Activated CD4-positive, alpha-beta T cell treated with anti-CD3 and anti-CD28 coated beads, Interleukin-2, amount 10 ng/mL, durations not matched to agents 7 days and 5 days (primary cell): ENCODE measurements at regions not wholly inside any gene's neighbourhood (a gene's known extent, or its start where the extent isn't known, plus 50 kb on each side); places are given as distances from the start of the nearest gene placed in this dataset.
"Not testable (repeated sequence)": the region's sequence is repeated elsewhere in the genome, so short reads cannot be mapped to it uniquely, and the experiment has no call there.

Source experiments
- CTCF ChIA-PET: fragments of 350-600 bp; sonication (Branson Sonifier 250); formaldehyde crosslinking; loops from one replicate; lab custom pipeline; 2021; ENCODE audit warnings: antibody characterized with exemption; lab: Charles Lee
- POLR2A ChIA-PET: fragments of 350-600 bp; sonication (Branson Sonifier 250); formaldehyde crosslinking; loops from one replicate; lab custom pipeline; 2021; ENCODE audit warnings: antibody characterized with exemption; lab: Charles Lee
- DNase-seq: peaks from one replicate; pipeline ENCODE4 v3.0.0-alpha.2; 2020
- H3K27ac Mint-ChIP-seq: one replicate; pipeline ENCODE4 v1.8.0; 2021; ENCODE audit warnings: mild to moderate bottlenecking, moderate library complexity, mixed read lengths
- H3K27me3 Mint-ChIP-seq: one replicate; pipeline ENCODE4 v1.8.0; 2021; ENCODE audit warnings: mixed read lengths
- H3K36me3 Mint-ChIP-seq: one replicate; pipeline ENCODE4 v1.8.0; 2021; ENCODE audit warnings: low read depth, mixed read lengths
- H3K4me1 Mint-ChIP-seq: one replicate; pipeline ENCODE4 v1.8.0; 2021; ENCODE audit warnings: mixed read lengths
- H3K4me3 Mint-ChIP-seq: one replicate; pipeline ENCODE4 v1.8.0; 2021; ENCODE audit warnings: mild to moderate bottlenecking, moderate library complexity, mixed read lengths
- H3K9me3 Mint-ChIP-seq: one replicate; pipeline ENCODE4 v1.8.0; 2021; ENCODE audit warnings: mixed read lengths

DNA sequence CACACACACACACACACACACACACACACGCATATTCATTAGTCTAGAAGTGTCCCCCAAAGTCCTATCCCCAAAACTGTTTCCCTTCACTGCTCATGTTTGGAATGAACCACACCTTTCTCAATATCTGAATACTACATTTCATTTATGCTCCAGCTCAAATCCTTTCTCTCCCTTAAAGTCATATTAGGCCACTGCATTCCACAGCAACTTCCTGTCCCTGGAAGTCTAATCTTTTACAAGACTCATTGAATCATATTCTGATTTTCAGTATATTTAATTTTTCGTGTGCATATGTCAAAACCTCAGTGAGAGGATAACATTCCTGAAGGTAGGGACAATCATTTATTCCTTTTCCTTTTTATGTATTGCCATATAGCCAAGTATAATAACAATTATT, 155.6 kb upstream of the LMNTD1 start:
- no peaks in the 10 kb centered on the region for H3K27me3 Mint-ChIP-seq
- no peak overlapping the region for H3K27ac Mint-ChIP-seq
- POLR2A ChIA-PET = no interaction called here
- H3K36me3 Mint-ChIP-seq = peaks cover 2% of the 10 kb centered on the region
- peaks cover 14% of the 10 kb centered on the region for H3K4me1 Mint-ChIP-seq
- no peak overlapping the region for H3K4me3 Mint-ChIP-seq
- CTCF ChIA-PET = no interaction called here
- DNase-seq = no peak
- peaks cover 16% of the 10 kb centered on the region for H3K9me3 Mint-ChIP-seq

DNA sequence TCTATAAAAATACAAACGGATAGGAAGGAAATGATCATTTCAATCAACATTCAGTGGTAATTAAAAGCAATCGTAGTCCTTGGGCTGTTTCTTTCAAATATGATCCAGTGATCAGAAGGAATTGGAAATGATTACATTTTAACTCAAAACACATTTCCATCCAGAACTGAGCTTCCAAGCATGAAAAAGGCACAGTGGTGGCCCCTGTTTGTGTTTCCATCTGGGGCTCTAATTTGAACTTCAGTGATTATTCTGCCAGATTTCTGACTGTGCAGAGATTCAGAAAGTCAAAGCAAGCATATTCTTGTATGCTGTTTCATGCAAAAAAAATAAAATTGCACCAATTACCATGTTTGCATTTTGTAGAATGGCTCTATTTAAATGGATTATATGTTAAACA, 157.0 kb upstream of the LMNTD1 start:
- Mint-ChIP-seq H3K9me3 (peaks cover 16% of the 10 kb centered on the region), H3K27me3 (no peaks in the 10 kb centered on the region), H3K36me3 (peaks cover 2% of the 10 kb centered on the region), H3K27ac (no peak overlapping the region), H3K4me1 (peaks cover 9% of the 10 kb centered on the region), H3K4me3 (no peak overlapping the region)
- ChIA-PET POLR2A (no interaction called here), CTCF (no interaction called here)
- DNase-seq = no peak

DNA sequence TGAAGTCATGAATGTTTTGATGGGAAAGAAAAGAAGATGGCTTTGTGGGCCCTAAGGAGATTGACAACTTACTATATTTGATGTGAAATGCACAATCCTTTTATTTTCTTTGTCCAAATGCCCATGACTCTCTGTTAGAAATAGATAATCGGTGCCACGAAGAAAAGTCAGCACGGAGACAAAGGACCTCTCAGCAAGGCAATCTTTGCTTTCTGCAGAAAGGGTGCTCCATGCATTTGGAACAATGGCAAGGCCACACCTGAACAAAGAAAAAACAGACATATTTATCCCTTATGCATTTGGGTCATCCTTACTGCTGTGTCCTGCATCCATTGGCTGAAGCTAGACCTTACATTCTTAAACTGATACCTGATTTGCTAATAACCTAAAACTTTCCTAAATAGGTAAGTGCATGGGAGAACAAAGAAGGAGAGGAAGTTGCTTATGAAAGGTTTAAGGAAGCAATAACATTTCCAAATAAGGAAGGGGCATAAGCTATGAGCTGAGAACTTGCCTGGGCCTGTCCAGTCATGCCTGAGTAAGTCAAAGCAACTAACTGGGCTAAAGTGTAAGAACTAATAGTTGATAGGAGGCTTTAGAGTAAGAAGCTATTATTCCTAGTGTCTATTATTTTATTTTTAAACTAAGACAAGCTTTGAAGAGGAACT, 158.0 kb upstream of the LMNTD1 start:
- H3K36me3 Mint-ChIP-seq, CTCF ChIA-PET, H3K4me1 Mint-ChIP-seq, H3K27me3 Mint-ChIP-seq, DNase-seq, H3K27ac Mint-ChIP-seq, POLR2A ChIA-PET, H3K4me3 Mint-ChIP-seq: not testable (repeated sequence)
- peaks cover 16% of the 10 kb centered on the region for H3K9me3 Mint-ChIP-seq

DNA sequence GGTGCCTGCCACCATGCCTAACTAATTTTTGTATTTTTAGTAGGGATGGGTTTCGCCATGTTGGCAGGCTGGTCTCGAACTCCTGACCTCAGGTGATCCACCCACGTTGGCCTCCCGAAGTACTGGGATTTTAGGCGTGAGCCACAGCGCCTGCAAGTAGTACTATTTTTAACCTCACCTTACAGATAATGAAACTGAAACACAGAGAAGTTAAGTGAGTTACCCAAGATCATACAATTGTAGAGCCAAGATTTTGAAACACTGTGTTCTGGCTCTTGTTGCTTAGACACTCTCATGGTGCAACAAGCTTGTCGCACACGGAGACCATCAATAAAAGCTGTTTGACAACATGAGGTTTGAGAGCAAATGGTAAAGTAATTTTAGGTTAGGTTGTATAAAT, 159.1 kb upstream of the LMNTD1 start:
- H3K4me3 Mint-ChIP-seq = no peak overlapping the region
- peaks cover 5% of the 10 kb centered on the region for H3K4me1 Mint-ChIP-seq
- no peaks in the 10 kb centered on the region for H3K27me3 Mint-ChIP-seq
- POLR2A ChIA-PET = no interaction called here
- peaks cover 2% of the 10 kb centered on the region for H3K36me3 Mint-ChIP-seq
- no peak for DNase-seq
- no peak overlapping the region for H3K27ac Mint-ChIP-seq
- CTCF ChIA-PET = no interaction called here
- peaks cover 9% of the 10 kb centered on the region for H3K9me3 Mint-ChIP-seq

DNA sequence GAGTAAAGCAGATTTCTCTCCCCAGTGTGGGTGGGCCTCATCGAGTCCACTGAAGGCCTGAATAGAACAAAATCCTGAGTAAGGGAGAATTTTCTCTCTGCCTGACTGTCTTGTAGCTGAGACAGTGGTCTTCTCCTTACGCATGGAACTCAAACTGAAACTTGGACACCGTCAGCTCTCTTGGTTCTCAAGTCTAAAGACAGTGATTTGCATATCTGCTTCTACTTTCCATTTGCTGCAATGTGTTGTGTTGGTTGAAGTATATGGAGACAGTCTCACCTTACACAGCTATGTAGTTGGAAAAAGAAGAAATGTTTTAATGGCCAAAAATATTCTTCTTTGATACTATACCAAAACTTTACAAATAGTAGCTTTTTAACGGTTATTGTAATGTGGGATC, 160.2 kb upstream of the LMNTD1 start:
- ChIA-PET CTCF (no interaction called here), POLR2A (no interaction called here)
- Mint-ChIP-seq H3K4me1 (peaks cover 5% of the 10 kb centered on the region), H3K27me3 (peaks cover 2% of the 10 kb centered on the region), H3K4me3 (no peak overlapping the region), H3K27ac (no peak overlapping the region), H3K9me3 (peaks cover 9% of the 10 kb centered on the region), H3K36me3 (peaks cover 2% of the 10 kb centered on the region)
- no peak for DNase-seq

DNA sequence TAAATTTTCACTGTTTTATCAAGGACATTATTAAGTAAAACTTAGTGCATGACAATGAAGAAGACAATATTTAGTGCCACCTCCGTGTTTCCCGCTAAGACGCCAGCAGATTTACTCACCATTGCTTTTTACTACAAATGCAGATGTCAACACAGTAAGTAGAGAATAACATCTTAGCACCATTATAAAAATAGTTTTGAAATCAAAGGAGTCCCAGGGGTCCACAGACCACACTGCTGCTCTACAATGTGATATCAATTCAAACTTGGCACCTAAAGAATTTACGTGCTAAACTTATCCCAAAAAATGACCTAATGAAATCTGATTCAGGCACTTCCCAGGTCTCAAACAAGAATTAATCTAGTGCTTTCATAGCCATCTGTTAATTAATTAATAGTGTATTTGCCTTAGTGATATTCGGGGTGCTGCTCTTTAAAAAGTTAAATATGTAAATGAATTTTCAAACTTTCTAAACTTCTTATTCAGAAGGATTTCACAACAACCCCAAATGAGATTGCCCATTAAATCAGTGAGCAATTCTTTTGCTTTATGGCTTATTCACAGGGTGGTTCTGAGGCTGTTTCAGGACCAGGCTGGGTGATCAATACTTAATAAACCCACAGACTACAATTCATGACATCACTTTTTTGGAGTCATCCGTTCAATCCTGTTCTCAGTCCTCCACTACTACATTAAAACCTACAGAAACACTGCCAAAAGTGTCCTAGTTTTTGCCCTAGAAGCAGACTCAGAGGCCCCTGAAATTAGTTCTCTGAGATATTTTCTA, 161.3 kb upstream of the LMNTD1 start:
- POLR2A ChIA-PET = no interaction called here
- Mint-ChIP-seq H3K27me3 (peaks cover 2% of the 10 kb centered on the region), H3K36me3 (peaks cover 2% of the 10 kb centered on the region), H3K27ac (no peak overlapping the region), H3K4me1 (peaks cover 5% of the 10 kb centered on the region), H3K4me3 (no peak overlapping the region), H3K9me3 (peaks cover 7% of the 10 kb centered on the region)
- DNase-seq = no peak
- CTCF ChIA-PET = no interaction called here

DNA sequence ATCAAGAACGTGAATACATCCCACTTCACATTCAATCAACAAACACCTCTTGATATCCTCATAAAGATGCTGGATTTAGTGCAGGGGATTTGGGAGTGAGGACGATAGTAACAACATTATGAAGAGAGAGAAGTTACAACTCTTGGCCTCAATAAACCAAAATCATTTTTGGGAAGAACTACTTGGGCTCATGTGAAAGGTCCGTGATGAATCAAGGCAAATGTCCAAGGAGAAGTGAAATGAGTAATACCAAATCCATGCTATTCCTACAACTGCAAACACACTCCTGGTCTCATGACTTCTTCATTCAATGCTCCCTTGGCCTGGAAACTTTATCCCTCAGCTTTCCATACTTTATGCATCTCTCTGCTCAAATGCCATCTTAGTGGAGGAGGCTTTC, 162.0 kb upstream of the LMNTD1 start:
- H3K36me3 Mint-ChIP-seq = peaks cover 2% of the 10 kb centered on the region
- H3K4me1 Mint-ChIP-seq = peaks cover 5% of the 10 kb centered on the region
- CTCF ChIA-PET = no interaction called here
- no peak overlapping the region for H3K4me3 Mint-ChIP-seq
- no peak for DNase-seq
- POLR2A ChIA-PET = no interaction called here
- H3K27ac Mint-ChIP-seq = no peak overlapping the region
- peaks cover 7% of the 10 kb centered on the region for H3K9me3 Mint-ChIP-seq
- peaks cover 2% of the 10 kb centered on the region for H3K27me3 Mint-ChIP-seq

DNA sequence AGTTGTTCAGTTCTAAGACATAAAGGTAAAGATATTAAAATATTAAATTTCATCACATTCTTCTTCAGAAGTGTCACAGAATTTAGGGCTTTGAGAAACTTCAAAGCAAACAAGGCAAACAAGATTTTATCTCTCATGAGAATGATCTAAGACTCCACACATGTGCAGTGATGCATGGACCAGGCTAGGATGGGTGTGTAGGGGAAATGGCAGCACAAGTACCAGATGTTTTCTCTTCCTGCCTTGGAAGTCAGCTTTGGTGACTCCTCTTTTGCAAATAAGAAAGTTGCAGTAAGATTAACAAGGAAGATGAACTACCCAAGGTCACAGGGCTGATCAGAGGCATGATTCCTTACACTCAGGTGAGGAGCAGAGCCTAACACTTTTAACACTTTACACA, 163.8 kb upstream of the LMNTD1 start:
- no peak overlapping the region for H3K4me3 Mint-ChIP-seq
- DNase-seq = no peak

DNA sequence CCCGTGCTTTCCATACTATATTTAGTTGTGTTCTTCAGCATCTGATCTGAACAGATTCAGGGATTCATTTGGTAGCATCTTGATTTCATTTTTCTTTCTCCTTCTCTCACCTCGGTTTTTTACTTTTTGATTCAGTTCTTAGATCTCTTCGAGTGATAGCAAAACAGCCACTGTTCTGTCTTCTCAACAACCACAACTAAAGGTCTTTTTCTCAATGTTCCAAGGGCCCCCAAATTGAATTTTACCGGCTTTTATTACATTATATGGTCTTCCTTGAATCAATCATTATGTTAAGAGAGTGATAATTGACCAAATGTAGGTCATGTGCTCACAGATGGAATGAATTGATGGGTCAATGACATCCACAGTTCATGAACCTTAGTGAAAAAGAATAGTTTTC, 164.5 kb upstream of the LMNTD1 start:
- DNase-seq = no peak
- no peaks in the 10 kb centered on the region for H3K36me3 Mint-ChIP-seq
- H3K27me3 Mint-ChIP-seq = peaks cover 2% of the 10 kb centered on the region
- H3K4me1 Mint-ChIP-seq = no peaks in the 10 kb centered on the region
- no peak overlapping the region for H3K27ac Mint-ChIP-seq
- no peaks in the 10 kb centered on the region for H3K9me3 Mint-ChIP-seq
- CTCF ChIA-PET = no interaction called here
- H3K4me3 Mint-ChIP-seq = no peak overlapping the region
- POLR2A ChIA-PET = no interaction called here

More for the DNA sequence above, 163.8 kb upstream of the LMNTD1 start:
- ChIA-PET CTCF (no interaction called here), POLR2A (no interaction called here)
- peaks cover 5% of the 10 kb centered on the region for H3K4me1 Mint-ChIP-seq
- H3K27ac Mint-ChIP-seq = no peak overlapping the region
- H3K9me3 Mint-ChIP-seq = no peaks in the 10 kb centered on the region
- H3K36me3 Mint-ChIP-seq = no peaks in the 10 kb centered on the region
- H3K27me3 Mint-ChIP-seq = peaks cover 2% of the 10 kb centered on the region

DNA sequence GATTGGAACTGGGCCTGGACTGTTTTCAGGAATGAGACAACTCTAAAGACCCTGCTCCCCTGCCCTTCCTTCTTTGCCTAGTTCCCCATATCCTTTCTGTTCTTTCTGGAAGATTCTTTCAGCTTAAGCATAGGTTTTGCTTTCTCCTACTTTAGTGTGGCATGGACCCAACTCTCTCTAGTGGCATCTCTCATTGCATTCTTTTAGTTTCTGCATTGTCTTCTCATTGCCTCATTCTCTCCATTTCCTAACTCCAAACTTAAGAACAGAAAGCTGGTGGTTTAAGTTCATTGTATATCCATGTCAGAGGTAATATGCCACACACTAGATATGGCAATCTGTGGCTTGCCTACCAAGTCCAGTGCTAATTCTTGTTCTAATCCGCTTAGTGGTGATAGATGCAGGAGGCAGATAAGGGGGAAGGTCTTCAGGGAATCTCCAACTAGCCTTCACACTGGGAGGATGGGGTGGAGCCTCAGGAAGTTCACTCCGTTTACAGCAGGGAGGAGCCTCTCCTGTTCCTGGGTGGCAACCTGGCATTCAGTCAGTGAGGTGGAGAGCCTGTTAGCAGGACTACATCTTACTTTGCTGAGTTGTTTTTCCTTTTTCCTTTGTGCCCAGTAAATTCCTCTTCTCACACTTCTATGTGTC, 165.1 kb upstream of the LMNTD1 start:
- ChIA-PET POLR2A (no interaction called here), CTCF (no interaction called here)
- H3K27ac Mint-ChIP-seq = no peak overlapping the region
- peaks cover 2% of the 10 kb centered on the region for H3K27me3 Mint-ChIP-seq
- no peaks in the 10 kb centered on the region for H3K36me3 Mint-ChIP-seq
- no peak overlapping the region for H3K4me3 Mint-ChIP-seq
- H3K4me1 Mint-ChIP-seq = no peaks in the 10 kb centered on the region
- DNase-seq = no peak
- H3K9me3 Mint-ChIP-seq = no peaks in the 10 kb centered on the region

DNA sequence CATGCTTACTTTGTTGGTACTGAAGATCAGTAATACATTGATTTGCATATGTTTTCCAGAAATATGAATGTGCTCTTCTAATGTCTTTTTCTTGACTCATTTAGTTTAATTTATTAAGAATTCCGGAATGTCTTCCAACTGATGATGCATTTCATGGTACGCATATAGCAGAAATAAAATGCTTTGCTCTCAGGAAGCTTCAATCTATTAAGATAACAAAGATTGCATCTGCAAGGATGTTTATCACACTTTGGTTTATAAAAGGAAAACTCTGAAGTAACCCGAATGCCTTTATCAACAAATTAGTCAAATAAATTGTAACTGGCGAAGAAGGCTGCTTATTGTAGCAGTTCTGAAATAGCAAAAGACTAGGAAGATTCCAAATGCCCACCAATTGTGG, 166.4 kb upstream of the LMNTD1 start:
- Mint-ChIP-seq H3K27ac (no peak overlapping the region), H3K9me3 (no peaks in the 10 kb centered on the region), H3K4me1 (no peaks in the 10 kb centered on the region), H3K27me3 (peaks cover 2% of the 10 kb centered on the region), H3K4me3 (no peak overlapping the region), H3K36me3 (no peaks in the 10 kb centered on the region)
- CTCF ChIA-PET = no interaction called here
- no peak for DNase-seq
- POLR2A ChIA-PET = no interaction called here

DNA sequence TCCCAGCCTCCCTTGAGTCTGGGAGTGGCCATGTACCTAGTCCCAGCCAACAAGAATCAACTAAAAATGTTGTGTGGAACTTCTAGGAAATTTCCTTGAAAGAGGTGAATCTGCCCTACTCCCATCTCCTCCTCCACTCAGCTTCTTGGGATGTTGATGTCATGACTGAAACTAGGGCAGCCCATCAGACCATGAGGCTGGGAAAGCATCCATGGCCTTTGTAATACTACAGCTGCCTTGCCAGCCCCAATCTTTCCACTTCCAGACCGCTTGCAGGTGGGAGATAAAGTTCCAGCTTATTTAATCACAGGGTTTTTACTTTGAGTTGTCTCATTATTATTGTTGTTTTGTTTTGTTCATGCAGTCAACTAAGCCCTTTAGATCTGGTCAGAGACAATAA, 170.3 kb upstream of the LMNTD1 start:
- Mint-ChIP-seq H3K4me3 (no peak overlapping the region), H3K27ac (no peak overlapping the region), H3K36me3 (no peaks in the 10 kb centered on the region), H3K4me1 (no peaks in the 10 kb centered on the region), H3K9me3 (no peaks in the 10 kb centered on the region), H3K27me3 (no peaks in the 10 kb centered on the region)
- POLR2A ChIA-PET = no interaction called here
- CTCF ChIA-PET = no interaction called here
- no peak for DNase-seq

DNA sequence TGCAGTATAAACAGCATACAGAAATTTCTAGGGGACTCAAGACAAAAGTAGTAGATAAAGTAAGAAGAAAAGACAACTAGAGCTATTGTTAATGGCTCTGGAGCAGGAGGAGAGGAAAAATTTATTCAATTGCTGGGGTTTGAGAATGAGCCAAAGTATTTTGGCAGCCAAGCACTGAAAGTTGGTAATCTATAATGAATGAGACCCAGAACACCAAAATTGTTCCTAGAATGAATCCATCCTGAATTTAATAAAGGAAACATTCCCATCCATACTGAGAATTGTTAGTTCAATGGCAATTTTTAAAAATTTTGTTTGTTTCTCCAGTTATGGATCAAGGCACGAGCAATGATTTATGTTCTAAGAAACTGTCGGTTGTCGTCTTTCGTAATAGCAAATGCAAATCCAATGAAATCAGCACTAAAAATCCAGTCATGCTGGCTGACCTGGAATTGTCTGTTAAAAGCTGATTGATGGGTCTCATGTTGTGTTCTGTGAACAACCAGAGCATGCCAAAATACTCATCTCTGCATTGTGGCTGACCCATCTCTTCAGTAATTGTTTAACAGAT, 170.9 kb upstream of the LMNTD1 start:
- Mint-ChIP-seq H3K4me3 (no peak overlapping the region), H3K9me3 (no peaks in the 10 kb centered on the region), H3K27ac (no peak overlapping the region), H3K36me3 (no peaks in the 10 kb centered on the region), H3K27me3 (no peaks in the 10 kb centered on the region), H3K4me1 (no peaks in the 10 kb centered on the region)
- ChIA-PET POLR2A (no interaction called here), CTCF (no interaction called here)
- DNase-seq = no peak
